HG03354 (cell line): ENCODE measurements at regions not wholly inside any gene's neighbourhood (a gene's known extent, or its start where the extent isn't known, plus 50 kb on each side); places are given as distances from the start of the nearest gene placed in this dataset.
"Not testable (repeated sequence)": the region's sequence is repeated elsewhere in the genome, so short reads cannot be mapped to it uniquely, and the experiment has no call there.

Experiments
- ATAC-seq: cut with Tn5 transposase; IDR thresholded peaks from one replicate; pipeline ENCODE4 v1.9.1; 2021; ENCODE audit warnings: mild to moderate bottlenecking; ENCODE audit not compliant: unreplicated experiment, poor library complexity, severe bottlenecking

DNA sequence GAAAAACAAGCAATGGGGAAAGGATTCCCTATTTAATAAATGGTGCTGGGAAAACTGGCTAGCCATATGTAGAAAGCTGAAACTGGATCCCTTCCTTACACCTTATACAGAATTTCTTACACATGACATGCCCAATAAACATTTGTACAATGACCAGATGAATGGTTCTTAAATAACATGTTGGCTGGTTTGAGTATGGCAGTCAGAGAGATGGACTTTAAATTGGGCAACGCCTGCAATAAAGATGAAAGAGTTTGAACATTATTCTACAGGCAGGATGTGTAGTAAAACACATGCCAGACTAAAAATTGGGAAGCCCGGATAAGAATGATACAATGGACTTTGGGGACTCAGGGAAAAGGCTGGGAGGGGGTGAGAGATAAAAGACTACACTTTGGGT is 360.6 kb upstream of the KITLG start:
- no peak for ATAC-seq

DNA sequence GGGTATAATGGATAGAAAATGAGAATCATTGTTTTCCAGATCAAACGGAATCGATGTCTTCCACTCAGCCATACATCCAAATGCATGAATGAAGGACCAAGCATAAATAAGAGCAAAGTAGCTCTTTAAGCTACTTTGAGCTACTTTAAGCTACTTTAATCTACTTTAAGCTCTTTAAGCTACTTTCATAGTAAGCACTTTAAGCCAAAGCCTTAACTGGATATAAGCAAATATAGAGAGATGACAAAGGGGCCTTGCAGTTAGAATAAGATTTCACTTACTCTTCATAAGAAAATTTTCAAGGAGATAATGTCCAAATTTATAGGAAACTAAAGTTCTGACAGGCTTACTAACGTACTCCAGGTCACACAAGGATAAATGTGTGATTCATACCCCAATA is 355.6 kb upstream of the KITLG start:
- ATAC-seq: no peak

DNA sequence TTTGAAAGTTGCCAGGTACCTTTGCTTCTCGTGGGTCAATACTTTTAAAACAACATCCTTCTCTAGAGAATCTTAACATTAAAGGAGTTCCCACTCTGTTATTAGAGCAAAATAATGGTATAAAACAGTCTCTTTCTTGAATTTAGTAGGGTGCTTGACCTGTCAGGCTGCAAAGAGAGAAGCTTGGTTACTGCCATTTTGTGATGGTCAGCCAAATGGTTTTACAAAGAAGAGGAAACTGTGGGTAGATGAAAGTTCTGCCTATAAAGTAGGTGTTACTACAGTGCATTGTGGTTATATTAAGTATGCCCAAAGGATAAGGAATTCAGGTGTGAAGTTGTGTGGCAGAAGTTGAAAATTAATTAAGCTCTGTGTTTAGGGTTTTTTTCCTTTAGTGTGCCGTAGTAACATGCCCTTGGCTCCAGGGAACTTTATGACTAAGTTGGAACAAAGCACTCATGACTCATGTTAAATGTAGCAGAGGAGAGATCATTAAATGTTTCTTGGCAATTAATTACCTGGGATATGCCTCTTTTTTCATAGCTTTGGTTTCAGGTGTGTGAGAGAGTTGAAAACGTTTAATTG is 354.0 kb upstream of the KITLG start:
- no peak for ATAC-seq

DNA sequence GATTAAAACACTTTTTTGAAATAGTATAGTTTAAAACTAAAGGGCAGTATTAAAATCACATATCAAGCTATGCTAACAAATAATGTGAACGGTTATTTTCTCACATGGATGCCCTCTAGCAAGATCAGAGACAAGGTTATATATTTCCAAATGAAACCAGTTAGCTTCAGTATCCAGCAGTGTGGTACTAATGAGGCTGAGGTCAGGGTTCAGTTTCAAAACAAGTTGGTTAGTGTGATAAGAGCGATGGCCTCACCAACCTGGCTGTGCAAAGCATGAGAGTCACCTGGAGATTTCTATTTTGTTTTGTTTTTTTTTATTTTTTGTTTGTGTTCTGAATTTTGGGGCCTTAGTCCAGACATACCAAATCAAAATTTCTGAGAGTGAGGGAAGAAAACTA is 352.2 kb upstream of the KITLG start:
- ATAC-seq: no peak

DNA sequence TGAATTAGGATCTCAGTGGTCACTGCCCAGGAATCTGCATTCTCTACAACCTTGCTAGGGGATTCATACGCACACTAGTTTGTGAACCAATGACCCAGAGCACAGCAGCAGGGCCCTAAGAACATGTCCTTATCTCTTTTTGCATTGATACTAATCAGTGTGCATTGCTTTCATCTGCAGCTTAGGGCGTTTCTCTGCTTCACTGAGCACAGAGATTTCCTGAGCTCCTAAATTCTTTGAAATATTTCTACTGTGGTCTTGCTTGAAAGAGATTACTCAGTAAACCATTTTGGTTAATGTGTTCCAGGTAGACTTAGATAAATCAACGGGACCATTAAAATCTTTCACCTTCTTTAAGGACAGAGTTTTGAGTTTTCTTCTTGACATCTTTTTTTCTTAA is 351.3 kb upstream of the KITLG start:
- peak; percentile 54 for ATAC-seq

DNA sequence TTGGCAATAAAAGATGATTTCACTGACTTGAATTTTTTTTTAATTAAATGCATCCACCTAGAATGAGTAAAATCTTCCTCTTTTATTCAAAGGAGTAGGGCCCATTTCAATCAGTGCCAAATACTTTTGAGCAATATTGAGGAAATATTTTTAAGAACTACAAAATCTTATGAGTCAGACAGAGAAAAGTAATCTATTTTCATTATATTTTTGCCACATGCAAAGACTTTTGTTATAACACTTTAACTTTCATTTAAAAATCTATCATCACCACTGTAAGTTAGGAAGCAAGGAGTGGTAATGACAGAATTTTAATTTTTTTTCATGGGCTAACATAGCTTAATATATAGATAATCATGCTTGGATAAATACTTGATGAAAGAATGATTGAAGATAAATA is 345.2 kb upstream of the KITLG start:
- no peak for ATAC-seq

DNA sequence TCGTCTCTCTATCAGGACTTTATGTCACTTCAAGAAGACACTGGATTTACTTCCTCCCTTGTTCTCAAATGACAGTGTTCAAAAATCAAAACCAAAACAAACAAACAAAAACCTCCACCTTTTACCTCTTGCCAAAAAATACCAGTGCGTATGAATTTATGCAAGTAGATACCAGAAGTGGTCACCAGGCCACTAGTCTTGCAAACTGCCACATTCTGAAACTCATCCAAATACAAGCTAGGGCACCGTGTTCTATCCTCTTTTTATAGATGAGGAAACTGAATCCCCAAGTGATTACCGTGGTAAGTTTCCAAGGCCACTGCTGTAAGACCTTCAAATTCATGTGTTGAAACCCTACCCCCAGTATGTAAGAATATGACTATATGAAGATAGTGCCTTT is 343.9 kb upstream of the KITLG start:
- no peak for ATAC-seq

DNA sequence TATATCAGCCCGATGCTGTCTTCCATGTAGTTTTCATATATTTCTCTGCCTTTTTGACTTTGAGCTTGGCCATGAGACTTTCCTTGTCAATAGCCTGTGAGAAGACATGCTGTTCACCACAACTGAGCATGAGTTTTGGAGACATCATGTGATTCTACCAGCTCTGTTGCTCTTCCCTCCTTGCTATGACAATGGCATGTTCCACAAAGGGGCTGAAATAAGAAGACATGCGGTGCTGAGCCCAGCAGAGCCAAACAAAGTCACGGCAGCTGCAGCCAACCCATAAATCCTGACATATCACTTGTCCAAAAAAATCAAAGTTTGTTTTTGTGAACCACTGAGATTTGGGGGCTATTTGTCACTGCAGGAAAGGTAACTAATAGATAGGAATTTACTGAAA is 343.4 kb upstream of the KITLG start:
- ATAC-seq: no peak

DNA sequence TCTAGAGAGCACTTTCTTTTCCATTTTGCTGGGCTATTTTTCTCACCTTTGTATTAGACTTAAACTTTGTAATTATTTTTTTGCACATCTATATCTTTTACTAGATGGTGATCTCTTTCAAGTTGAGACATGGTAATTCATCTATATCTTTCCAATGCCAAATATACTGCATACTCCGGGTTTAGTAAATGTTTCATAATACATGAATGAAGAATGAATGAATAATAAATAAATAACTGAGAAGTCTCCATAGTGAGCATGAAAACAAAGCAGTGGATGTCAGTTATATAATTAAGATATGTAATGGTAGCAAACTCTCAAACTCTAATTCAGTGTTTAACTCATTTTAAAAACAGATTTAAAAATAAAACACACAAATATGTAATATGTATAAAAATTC is 342.5 kb upstream of the KITLG start:
- no peak for ATAC-seq

DNA sequence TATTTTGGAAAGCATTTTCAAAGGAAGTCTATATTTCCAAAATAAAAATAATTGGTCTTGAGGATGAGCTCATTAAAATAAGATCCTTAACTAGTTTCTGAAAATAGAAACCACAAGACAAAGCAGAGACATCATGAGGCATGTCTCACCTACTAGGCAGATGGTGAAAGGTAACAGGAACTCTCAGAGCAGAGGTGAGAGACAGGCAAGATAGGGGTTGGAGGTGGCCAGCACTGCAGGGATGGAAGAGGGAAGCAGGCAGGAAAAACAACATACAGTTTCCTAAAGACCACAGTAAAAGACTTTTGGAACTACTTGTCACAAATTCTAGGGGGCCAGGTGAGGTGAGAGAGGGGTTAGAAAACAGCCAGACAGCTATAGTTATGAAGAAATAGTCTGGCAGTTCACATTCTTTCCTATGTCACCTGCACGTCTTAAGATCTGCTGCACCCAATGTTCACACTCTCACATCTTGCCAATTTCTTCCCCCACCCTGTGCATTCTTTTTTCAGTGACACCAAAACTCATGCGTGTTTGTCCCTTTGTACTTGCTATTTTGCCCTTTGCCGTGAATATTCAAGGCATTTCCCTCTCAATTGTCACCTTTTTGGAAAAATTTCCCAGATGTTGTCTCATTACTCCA is 341.7 kb upstream of the KITLG start:
- no peak for ATAC-seq

DNA sequence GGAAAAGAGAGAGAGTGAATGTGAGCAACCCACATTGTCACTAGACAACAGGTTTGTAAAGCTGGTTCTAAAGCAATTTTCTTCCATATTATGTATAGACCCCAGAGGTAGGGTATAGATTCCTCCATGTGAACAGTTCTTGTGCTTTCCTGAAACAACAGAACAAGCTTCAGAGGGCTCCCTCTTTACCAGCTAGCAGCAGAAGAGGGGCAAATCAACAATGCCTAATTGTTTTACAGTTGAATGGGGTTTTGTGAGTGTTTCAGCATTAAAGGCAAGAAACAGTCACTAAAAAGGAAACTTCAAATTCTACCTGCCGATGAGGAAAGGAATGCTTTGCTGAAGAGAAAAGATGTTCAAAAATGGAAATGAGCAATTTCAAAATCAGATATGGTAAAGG is 341.2 kb upstream of the KITLG start:
- no peak for ATAC-seq

DNA sequence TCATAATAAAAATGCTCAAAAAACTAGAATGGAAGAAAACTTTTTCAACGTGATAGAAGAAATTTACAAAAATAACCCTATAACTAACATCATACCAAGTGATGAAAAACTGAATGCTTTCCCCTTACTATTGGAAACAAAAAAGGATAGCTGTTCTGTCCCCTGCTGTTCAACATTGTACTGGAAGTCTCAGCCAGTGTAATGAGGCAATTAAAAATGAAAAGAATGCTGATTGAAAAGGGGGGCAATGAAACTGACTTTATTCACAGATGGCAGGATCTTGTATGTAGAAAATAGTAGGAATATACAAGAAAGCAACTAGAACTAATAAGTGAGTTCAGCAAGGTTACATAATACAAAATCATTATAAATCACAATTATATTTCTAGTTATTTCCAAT is 337.9 kb upstream of the KITLG start:
- no peak for ATAC-seq

DNA sequence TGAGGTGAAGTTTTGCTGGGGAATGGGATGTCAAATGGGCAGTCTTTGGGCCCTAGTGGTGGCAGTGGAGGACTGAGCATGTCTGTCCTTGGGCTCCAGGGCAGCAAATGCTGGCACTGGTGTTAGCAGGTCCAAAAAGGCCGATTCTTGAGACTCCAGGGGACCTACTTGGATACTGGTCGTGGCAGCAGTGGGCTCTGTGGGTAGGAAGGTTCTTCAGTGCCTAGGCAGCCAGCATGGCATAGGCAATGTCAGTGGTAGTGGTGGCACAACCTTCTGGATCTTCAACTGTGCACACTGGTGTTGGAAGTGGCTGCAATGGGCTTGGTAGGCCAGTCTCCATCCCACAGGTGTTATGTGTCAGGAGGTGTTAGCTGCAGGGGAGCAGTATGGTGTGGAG is 334.7 kb upstream of the KITLG start:
- no peak for ATAC-seq

DNA sequence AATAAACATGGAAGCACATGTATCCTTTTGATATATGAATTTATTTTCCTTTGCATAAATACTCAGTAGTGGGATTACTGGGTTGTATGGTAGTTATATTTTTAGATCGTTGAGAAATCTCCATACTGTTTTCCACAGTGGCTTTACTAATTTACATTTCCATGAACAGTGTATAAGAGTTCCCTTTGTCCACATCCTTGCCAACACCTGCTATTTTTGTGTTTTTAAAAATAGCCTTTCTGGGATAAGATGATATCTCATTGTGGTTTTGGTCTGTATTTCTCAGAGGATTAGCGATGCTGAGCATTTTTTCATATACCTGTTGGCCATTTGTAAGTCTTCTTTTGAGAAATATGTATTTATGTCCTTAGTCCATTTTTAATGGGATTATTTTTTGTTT is 329.2 kb upstream of the KITLG start:
- ATAC-seq: no peak

DNA sequence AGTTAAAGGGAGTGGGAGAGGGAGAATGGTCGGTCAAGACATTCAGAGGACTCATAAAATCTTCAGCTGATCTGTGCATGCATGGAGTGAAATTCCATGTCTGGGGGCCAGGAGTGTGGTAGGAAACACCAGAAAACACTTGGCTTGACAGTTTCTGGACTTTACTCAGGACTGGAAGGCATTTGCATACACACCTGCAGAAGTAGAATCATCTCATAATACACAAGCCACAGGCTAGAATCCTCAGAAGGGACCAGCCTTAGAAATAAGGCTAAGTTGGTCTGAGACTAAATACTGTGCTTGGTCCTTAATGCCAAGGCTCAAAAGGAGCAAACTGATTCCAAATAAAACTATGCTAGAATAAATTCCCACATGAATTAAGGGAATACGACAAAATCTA is 328.1 kb upstream of the KITLG start:
- no peak for ATAC-seq

DNA sequence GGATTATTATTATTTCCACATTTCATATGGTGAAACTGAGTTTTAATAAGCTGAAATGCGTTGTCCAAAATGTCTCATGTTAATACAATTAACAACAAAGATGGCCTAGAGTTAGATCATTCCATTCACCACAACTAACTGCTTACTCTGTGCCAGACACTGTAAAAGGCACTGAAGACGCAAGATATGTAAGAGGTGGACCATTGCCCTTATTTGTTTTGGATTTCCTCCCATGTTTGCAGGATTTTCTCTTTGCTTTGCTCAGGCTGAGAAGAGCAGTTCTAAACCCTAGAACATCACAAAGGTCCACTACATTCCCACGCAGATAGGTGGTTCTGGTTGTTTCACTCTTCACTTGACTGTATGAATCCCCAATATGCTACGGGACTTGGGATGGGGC is 324.4 kb upstream of the KITLG start:
- ATAC-seq: no peak

DNA sequence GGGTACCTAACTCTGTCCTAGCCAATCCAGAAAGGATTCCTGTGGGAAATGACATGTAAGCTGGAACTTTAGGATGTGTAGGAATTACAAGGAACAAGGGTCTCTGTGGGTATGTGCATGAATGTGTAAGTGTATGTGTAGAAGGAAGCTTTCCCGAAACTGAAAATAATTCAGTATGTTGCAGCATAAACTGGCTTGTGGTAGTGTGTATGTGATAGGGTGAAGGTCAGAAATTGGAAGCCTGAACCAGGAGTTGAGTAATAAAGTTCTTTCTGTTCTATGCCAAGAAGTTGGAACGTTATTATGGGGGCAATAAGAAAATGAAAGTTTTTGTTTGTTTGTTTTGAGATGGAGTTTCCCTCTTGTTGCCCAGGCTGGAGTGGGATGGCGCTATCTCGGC is 323.1 kb upstream of the KITLG start:
- no peak for ATAC-seq

DNA sequence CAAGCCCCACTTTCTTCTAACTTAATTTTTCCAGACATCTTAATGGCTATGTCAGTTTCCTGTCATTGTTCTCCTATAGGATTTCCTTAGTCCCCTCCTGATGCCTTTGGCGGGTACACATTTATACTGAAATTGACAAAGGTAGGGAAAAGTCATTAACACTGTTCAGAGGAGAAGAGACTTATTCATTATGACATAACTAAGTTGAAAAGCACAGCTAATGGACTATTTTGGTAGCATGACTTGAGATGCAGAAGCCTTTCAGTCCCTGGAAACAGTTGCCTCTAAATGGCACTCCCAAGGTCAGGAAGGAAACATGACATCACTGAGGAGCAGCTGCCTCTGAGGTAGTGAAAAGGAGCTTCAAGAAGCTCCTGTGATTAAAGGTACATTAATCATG is 317.5 kb upstream of the KITLG start:
- ATAC-seq: no peak

DNA sequence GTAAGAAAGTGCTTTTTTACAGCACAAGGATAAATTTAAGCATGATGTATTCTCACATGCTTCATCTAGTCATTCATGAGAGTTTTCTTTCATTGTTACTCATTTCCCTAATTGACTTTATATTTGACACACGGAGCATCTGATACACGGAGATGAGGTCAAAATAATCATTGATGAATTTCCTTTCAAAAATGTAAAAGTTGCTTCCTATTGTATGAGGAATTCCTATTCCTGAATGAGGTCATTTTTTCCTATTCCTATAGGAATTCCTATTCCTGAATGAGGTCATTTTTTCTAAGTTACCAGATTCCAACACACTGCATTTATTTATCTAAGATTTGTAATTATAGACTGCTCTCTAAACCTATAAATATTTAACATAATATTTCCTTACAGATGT is 316.7 kb upstream of the KITLG start:
- ATAC-seq: no peak

DNA sequence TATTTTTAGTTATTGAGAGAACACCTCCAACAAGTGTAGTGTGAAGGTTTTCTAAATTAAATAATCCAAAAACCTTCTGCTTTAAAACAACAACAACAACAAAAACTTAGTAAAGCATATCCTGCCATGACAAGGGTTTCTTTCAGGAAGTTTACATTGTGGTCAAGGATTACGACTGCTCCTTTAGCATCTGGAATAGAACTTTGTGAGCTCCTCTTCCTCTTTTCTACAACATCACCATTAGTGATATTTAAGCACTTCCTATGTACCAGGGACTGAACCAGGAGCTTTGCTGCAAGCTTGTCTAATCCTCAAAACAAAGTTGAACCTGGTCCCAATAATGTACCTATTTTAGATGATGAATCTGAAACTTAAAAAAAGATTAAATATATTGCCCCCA is 315.4 kb upstream of the KITLG start:
- no peak for ATAC-seq

DNA sequence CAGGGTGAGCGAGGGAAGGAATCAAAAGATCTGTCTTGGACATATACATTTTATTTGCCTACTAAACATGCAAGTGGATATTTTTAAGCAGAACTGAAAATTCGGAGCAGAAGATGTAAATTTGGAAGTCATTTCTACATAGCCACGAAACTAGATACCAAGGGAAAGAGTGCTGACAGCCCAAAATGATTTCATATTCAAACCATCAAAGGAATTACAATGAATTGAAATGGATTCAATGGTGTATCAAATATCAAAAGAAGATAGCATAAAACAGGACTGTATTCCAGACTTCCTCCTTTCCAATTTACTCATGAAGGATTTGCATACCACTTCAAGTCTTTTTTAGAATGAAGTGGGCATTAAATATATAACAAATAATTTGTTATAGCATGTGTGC is 313.5 kb upstream of the KITLG start:
- ATAC-seq: no peak

DNA sequence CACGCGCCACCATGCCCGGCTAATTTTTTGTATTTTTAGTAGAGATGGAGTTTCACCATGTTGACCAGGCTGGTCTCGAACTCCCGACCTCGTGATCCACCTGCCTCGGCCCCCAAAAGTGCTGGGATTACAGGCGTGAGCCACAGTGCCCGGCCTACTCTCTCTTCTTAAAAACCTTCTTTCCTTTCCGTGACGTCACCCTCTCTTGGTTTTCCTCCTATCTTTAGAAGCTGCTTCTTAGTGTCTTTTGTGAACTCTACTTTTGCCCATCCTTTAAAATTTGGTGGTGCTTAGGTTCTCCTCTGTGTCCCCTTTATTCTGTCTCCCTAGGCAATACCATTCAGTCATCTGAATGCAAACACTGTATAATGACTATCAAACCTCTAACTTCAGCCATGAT is 311.2 kb upstream of the KITLG start:
- not testable (repeated sequence) for ATAC-seq
